HEK293T (cell line): ENCODE measurements at regions not wholly inside any gene's neighbourhood (a gene's known extent, or its start where the extent isn't known, plus 50 kb on each side); places are given as distances from the start of the nearest gene placed in this dataset.
"Not testable (repeated sequence)": the region's sequence is repeated elsewhere in the genome, so short reads cannot be mapped to it uniquely, and the experiment has no call there.

Experiments used
- CTCF ChIA-PET: fragments of 350-600 bp; formaldehyde crosslinking; extraction: SDS; loops from one replicate; lab custom pipeline; 2021; ENCODE audit warnings: antibody characterized with exemption, inconsistent platforms; lab: Yijun Ruan, JAX
- POLR2A ChIA-PET: fragments of 350-600 bp; formaldehyde crosslinking; extraction: SDS; loops from one replicate; lab custom pipeline; 2020; ENCODE audit warnings: antibody characterized with exemption, inconsistent platforms; lab: Yijun Ruan, JAX
- DNase-seq: peaks from one replicate; pipeline ENCODE4 v3.0.0; 2012; ENCODE audit warnings: mixed read lengths; ENCODE audit errors: extremely low spot score
- ARNT ChIP-seq: fragments of 450-650 bp; IDR thresholded peaks from 2 replicates; pipeline ENCODE4 v1.6.1; 2017; ENCODE audit warnings: mild to moderate bottlenecking
- BHLHE40 ChIP-seq: fragments of 450-650 bp; IDR thresholded peaks from 2 replicates; pipeline ENCODE4 v1.6.1; 2016; ENCODE audit warnings: mild to moderate bottlenecking, moderate library complexity, borderline replicate concordance
- CTBP1 ChIP-seq: fragments of 450-650 bp; IDR thresholded peaks from 2 replicates; pipeline ENCODE4 v1.6.1; 2016; ENCODE audit warnings: borderline replicate concordance
- ELF4 ChIP-seq: fragments of 450-650 bp; IDR thresholded peaks from 2 replicates; pipeline ENCODE4 v1.6.1; 2017; ENCODE audit warnings: antibody characterized with exemption
- FOXA1 ChIP-seq: fragments of 450-650 bp; IDR thresholded peaks from 2 replicates; pipeline ENCODE4 v1.6.1; 2016; ENCODE audit warnings: mild to moderate bottlenecking
- FOXK2 ChIP-seq: fragments of 450-650 bp; IDR thresholded peaks from 2 replicates; pipeline ENCODE4 v1.6.1; 2016; ENCODE audit warnings: mild to moderate bottlenecking
- FOXM1 ChIP-seq: fragments of 450-650 bp; IDR thresholded peaks from 2 replicates; pipeline ENCODE4 v1.6.1; 2017; ENCODE audit warnings: mild to moderate bottlenecking, borderline replicate concordance
- HDGF ChIP-seq: fragments of 450-650 bp; IDR thresholded peaks from 2 replicates; pipeline ENCODE4 v1.6.1; 2017; ENCODE audit warnings: antibody characterized with exemption, borderline replicate concordance
- L3MBTL2 ChIP-seq: fragments of 450-650 bp; conservative IDR thresholded peaks from 2 replicates; pipeline ENCODE4 v1.6.1; 2016; ENCODE audit warnings: mild to moderate bottlenecking
- LEF1 ChIP-seq: fragments of 450-650 bp; IDR thresholded peaks from 2 replicates; pipeline ENCODE4 v1.6.1; 2017; ENCODE audit warnings: mild to moderate bottlenecking, borderline replicate concordance
- NFRKB ChIP-seq: fragments of 450-650 bp; IDR thresholded peaks from 2 replicates; pipeline ENCODE4 v1.6.1; 2016; ENCODE audit warnings: mild to moderate bottlenecking, moderate library complexity
- PKNOX1 ChIP-seq: fragments of 450-650 bp; IDR thresholded peaks from 2 replicates; pipeline ENCODE4 v1.6.1; 2016
- SP1 ChIP-seq: fragments of 450-650 bp; IDR thresholded peaks from 2 replicates; pipeline ENCODE4 v1.6.1; 2017
- SUZ12 ChIP-seq: fragments of 450-650 bp; IDR thresholded peaks from 2 replicates; pipeline ENCODE4 v1.6.1; 2016; ENCODE audit warnings: mild to moderate bottlenecking
- TARDBP ChIP-seq: fragments of 450-650 bp; IDR thresholded peaks from 2 replicates; pipeline ENCODE4 v1.6.1; 2016
- ZNF384 ChIP-seq: fragments of 450-650 bp; IDR thresholded peaks from 2 replicates; pipeline ENCODE4 v1.6.1; 2016

GRCh38 chr6:14597090-14597489 lies 479.5 kb downstream of the CD83 start:
- POLR2A ChIA-PET = no interaction called here
- TF ChIP-seq LEF1 = no peak
- TF ChIP-seq CTBP1 = no peak
- no peak for TF ChIP-seq ARNT
- no peak for TF ChIP-seq ELF4
- TF ChIP-seq FOXM1 = no peak
- no peak for TF ChIP-seq L3MBTL2
- TF ChIP-seq HDGF = no peak
- TF ChIP-seq BHLHE40 = no peak
- no peak for TF ChIP-seq PKNOX1
- no peak for TF ChIP-seq SUZ12
- no peak for TF ChIP-seq FOXA1
- no peak for TF ChIP-seq TARDBP
- TF ChIP-seq SP1 = no peak
- no peak for TF ChIP-seq FOXK2
- no peak for TF ChIP-seq ZNF384
- TF ChIP-seq NFRKB = no peak
- CTCF ChIA-PET = no interaction called here
- DNase-seq = no peak

DNA sequence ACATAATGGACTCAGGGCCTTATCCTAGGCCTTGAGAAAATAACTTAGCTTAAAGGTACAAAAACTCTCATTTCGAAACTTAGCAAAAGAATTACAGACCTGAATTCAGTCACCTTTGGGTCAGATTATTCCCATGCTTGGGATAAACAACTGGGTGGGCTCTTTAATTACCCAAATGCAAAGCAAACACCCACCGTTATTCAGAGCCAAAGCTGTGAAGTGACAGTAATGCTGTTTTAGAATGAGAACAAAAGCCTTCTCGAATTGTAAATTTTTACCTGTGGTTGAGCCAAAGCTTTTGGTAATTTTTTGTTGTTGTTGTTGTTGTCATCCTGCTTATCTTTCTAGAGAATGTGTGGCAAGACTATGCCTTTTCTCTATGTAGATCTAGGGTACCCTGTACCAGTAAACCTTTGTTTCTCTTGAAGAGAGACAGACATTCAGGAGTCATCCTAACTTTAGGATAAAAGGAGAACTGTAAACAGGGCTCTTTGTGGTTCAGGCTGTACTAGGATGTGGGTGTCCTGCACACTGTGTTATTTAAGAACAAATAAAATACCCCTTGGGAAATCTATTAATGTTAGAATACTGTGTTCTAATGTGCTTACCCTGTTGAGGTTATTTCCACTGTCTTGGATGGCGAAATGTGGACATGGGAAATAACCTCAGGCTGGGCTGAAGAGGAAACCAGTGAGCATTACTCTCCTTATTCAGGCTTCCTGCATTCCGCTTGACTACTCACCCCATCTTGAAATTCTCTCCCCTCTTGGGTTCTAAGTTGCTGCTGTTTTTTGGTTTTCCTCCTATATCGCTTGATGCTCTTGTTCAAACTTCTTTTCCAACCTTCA lies 480.7 kb downstream of the CD83 start:
- ChIA-PET CTCF (no interaction called here), POLR2A (no interaction called here)
- no peak for DNase-seq
- no peak for TF ChIP-seq ARNT
- no peak for TF ChIP-seq FOXK2
- no peak for TF ChIP-seq ZNF384
- TF ChIP-seq NFRKB = no peak
- no peak for TF ChIP-seq BHLHE40
- no peak for TF ChIP-seq ELF4
- no peak for TF ChIP-seq SP1
- no peak for TF ChIP-seq TARDBP
- TF ChIP-seq CTBP1 = no peak
- no peak for TF ChIP-seq LEF1
- no peak for TF ChIP-seq HDGF
- TF ChIP-seq PKNOX1 = no peak
- no peak for TF ChIP-seq FOXM1
- TF ChIP-seq FOXA1 = no peak

DNA sequence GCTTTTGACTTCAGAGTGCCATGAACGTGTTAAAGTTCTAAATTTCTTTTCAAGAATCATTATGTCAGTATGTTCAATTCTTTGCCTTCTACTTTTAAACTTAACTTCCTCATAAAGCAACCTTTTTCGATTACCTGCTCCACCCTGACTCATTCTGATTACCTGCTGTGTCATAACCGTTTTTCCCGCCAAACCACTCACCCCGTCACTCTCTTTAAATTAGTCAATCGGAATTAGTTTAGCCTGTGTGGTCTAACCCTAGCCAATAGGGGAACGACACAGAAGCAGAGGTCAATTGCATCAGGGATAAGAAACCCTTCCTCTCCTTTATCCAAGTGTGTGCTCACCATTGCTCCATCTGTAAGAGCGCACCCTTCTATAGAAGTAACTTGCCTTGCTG lies 482.7 kb downstream of the CD83 start:
- CTCF ChIA-PET, POLR2A ChIA-PET, DNase-seq: not testable (repeated sequence)

DNA sequence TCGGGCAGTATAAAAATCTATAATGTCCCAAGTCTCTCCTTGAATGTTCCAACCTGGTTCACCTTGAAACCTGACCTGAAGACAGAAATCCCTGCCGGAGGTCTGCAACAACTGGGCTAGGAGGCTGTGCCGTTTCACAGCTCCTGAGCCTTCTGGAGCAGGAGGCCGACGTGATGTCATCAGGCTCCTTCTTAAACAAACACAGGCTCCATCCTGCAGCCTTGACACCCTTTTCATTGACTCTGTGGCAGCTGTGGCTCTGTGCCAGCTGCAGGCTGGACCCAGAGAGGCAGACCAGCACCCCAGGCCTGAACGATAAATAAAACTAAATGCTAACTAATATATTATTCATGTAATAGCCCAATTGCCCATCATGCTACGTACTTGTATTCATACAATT lies 483.9 kb downstream of the CD83 start:
- POLR2A ChIA-PET = no interaction called here

GRCh38 chr6:14606353-14606752 lies 488.8 kb downstream of the CD83 start:
- TF ChIP-seq HDGF (no peak), LEF1 (no peak), FOXA1 (no peak), CTBP1 (no peak), ARNT (no peak), L3MBTL2 (no peak), BHLHE40 (no peak), SP1 (no peak), PKNOX1 (no peak), ZNF384 (no peak), FOXM1 (no peak), FOXK2 (no peak), ELF4 (no peak), NFRKB (no peak), TARDBP (no peak), SUZ12 (no peak)
- CTCF ChIA-PET = no interaction called here
- POLR2A ChIA-PET = no interaction called here
- DNase-seq = no peak

More for the DNA sequence above, 483.9 kb downstream of the CD83 start:
- TF ChIP-seq SP1 = no peak
- CTCF ChIA-PET = no interaction called here
- DNase-seq = peak; percentile 14

- POLR2A ChIA-PET = no interaction called here
- TF ChIP-seq NFRKB (no peak), CTBP1 (no peak), TARDBP (no peak), BHLHE40 (no peak), ELF4 (no peak), HDGF (no peak), FOXA1 (no peak), SP1 (no peak), ZNF384 (no peak), PKNOX1 (no peak), SUZ12 (no peak), LEF1 (no peak), L3MBTL2 (no peak), FOXM1 (no peak), FOXK2 (no peak), ARNT (no peak)
- DNase-seq = no peak
- CTCF ChIA-PET = interaction anchor here (1.0 kb wide), 1 partner anchor 7 kb away, joined by 3 read pairs; no protein-coding TSS in a partner anchor
These were observed 492.6 kb downstream of the CD83 start for GRCh38 chr6:14610141-14610540.
